ENCODE measurements at regions not wholly inside any gene's neighbourhood (a gene's known extent, or its start where the extent isn't known, plus 50 kb on each side); places are given as distances from the start of the nearest gene placed in this dataset.

- H3K4me3 ChIP-seq (ENCODE audit: low read depth, low read length): no peak overlapping the region
- TF ChIP-seq, protein P1, sequence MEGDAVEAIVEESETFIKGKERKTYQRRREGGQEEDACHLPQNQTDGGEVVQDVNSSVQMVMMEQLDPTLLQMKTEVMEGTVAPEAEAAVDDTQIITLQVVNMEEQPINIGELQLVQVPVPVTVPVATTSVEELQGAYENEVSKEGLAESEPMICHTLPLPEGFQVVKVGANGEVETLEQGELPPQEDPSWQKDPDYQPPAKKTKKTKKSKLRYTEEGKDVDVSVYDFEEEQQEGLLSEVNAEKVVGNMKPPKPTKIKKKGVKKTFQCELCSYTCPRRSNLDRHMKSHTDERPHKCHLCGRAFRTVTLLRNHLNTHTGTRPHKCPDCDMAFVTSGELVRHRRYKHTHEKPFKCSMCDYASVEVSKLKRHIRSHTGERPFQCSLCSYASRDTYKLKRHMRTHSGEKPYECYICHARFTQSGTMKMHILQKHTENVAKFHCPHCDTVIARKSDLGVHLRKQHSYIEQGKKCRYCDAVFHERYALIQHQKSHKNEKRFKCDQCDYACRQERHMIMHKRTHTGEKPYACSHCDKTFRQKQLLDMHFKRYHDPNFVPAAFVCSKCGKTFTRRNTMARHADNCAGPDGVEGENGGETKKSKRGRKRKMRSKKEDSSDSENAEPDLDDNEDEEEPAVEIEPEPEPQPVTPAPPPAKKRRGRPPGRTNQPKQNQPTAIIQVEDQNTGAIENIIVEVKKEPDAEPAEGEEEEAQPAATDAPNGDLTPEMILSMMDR (IDR thresholded peaks at IDR 0.05; ENCODE audit: low read depth, low read length, missing control alignments): no peak
- DNase-seq (ENCODE audit: low read depth): no peak
Observed at GRCh38 chr22:26893173-26894110, 236.1 kb downstream of the MIAT start.

GRCh38 chr22:26894362-26894761 lies 237.0 kb downstream of the MIAT start:
- no peak overlapping the region for H3K4me3 ChIP-seq (ENCODE audit: low read depth, low read length)
- TF ChIP-seq, protein P1 (IDR thresholded peaks at IDR 0.05; ENCODE audit: low read depth, low read length, missing control alignments): no peak
- no peak for DNase-seq (ENCODE audit: low read depth)

DNA sequence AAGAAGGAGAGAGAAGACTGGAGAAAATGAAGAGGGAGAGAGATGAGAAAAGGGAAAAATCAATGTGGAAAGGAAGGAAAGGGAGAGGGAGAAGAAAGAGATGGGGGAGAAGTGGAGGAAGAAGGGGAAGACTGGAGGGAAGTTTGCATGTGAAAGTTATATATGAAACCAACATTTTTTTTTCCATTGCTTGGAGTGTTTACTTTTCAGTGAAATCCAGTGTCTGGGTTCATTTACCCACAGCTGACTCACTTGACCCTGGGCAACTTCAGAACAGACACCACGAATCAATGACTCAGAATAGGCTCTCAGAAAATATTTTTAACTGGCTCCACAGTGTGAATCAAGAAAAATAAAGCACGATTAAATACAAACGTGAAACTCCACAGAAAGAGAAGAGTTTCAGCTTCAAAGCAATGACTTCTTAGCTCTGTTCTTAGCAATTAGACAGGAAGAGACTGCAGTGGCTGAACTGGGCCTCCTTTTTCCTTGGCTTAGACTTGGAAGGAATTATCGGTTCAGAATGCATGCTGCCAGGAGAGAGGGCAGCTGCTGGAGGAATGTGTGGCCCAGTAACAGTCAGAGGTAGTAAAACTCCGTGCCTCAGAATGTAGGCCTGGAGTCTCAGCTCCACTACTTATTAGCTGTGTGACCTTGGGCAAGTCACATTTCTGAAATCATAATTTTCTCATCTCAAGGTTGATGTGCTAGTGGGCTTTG lies 237.5 kb downstream of the MIAT start:
- DNase-seq (ENCODE audit: low read depth): no peak
- TF ChIP-seq, protein P1 (IDR thresholded peaks at IDR 0.05; ENCODE audit: low read depth, low read length, missing control alignments): no peak
- no peak overlapping the region for H3K4me3 ChIP-seq (ENCODE audit: low read depth, low read length)

DNA sequence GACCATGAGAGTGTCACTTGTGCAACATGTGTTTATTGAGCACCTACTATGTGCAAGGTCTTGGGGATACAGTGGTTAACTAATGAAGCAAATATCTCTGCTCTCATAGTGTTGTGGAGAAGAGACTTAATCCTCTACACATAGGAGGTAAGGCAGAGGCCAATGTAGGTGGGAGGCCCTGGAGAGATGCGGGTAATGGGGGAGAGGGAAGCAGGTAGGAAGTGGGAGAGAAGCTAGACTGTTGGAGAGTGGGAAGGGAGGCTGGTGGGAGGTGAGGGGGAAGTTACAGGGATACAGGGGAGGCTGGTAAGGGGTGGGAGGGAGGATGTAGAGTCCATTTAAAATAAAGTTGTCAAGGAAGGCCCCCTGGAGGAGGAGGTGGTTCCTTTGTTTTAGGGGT lies 240.0 kb downstream of the MIAT start:
- no peak overlapping the region for H3K4me3 ChIP-seq (ENCODE audit: low read depth, low read length)
- DNase-seq (ENCODE audit: low read depth): no peak
- TF ChIP-seq, protein P1 (IDR thresholded peaks at IDR 0.05; ENCODE audit: low read depth, low read length, missing control alignments): no peak

DNA sequence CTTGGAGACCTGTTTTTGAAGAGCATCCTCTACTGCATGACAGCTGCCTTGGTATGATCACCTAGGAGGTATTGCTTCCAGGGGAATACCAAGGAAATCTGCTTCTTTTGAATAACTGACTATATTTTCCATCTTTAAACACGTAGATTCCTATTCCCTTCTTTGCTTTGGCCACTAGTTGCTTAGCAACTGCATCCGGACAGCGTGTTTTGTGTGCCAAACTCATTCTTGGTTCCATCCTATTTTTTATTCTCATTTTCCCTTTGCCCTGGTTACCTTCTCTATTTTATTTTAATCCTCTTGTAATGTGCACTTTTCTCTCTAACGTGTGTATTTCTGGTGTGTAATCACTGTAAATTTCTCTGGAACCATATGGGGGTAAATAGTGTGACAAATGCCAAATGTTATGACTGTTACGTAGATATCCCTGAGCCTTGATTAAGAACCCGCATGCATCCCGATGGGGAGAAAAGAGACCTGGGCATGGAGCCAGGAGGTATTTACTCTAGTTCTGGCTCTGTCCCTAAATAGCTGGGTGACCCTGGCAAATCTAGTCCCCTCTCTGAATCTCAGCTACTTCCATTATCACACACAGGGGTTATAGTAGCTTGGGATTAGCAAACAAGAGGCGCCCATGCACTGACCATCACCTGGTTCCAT lies 241.7 kb downstream of the MIAT start:
- DNase-seq (ENCODE audit: low read depth): no peak
- TF ChIP-seq, protein P1 (IDR thresholded peaks at IDR 0.05; ENCODE audit: low read depth, low read length, missing control alignments): no peak
- no peak overlapping the region for H3K4me3 ChIP-seq (ENCODE audit: low read depth, low read length)

DNA sequence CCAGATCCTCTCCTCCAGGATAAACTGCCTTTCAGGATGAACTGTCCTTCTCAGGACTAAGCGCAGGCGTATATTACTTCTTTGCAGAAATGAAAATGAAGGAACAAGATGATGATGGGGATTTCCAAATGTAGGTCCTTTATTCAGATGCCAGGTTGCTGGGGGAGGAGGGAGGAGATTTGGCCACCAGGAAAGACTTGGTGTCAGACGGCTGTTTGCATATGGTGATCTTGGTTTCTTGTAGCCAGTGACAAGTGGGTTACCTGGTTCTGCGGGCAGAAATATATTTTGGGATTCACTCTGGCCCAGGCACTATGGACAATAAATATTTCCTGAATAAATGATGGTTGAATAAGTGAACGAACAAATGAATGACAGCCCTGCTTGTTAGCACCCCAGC lies 243.4 kb downstream of the MIAT start:
- no peak overlapping the region for H3K4me3 ChIP-seq (ENCODE audit: low read depth, low read length)
- no peak for DNase-seq (ENCODE audit: low read depth)
- TF ChIP-seq, protein P1 (IDR thresholded peaks at IDR 0.05; ENCODE audit: low read depth, low read length, missing control alignments): no peak
